H1 (cell line): ENCODE measurements at regions not wholly inside any gene's neighbourhood (a gene's known extent, or its start where the extent isn't known, plus 50 kb on each side); places are given as distances from the start of the nearest gene placed in this dataset.
A peak's percentile ranks its signal among the peaks of the same experiment; 100 is the strongest.

ENCODE experiments used
- CTCF ChIA-PET: fragments of 300-600 bp; sonication (Branson Sonifier 250); formaldehyde crosslinking; loops from one replicate; lab custom pipeline; 2021; ENCODE audit not compliant: partially characterized antibody; lab: Charles Lee
- POLR2A ChIA-PET: fragments of 300-600 bp; sonication (Branson Sonifier 250); formaldehyde crosslinking; loops from one replicate; lab custom pipeline; 2021; ENCODE audit warnings: inconsistent platforms; ENCODE audit not compliant: partially characterized antibody; lab: Charles Lee
- DNase-seq, 2 experiments: peaks; one replicate each; pipeline versions ENCODE4 v3.0.0 to v3.0.0-alpha.2; 2010 to 2022; ENCODE audit warnings: low spot score in 2 of 2, low read depth in 1 of 2, mixed read lengths in 1 of 2
- FAIRE-seq: peaks from 2 replicates; lab custom pipeline; 2011; peaks lifted over from hg19 to GRCh38; lab: Jason Lieb, UNC
- H2AFZ ChIP-seq: 2 replicates; pipeline ENCODE4 v1.8.1; 2012; ENCODE audit warnings: low read length, inconsistent platforms
- H2AK5ac ChIP-seq: 2 replicates; pipeline ENCODE4 v1.6.1; 2013; ENCODE audit warnings: low read depth, low read length
- H2BK120ac ChIP-seq: replicated peaks from 2 replicates; pipeline ENCODE3; 2013; ENCODE audit warnings: low read depth, low read length, inconsistent platforms
- H2BK12ac ChIP-seq: 2 replicates; pipeline ENCODE4 v1.6.1; 2013; ENCODE audit warnings: low read depth, low read length
- H2BK15ac ChIP-seq: 2 replicates; pipeline ENCODE4 v1.6.1; 2013; ENCODE audit warnings: low read length
- H2BK20ac ChIP-seq: 2 replicates; pipeline ENCODE4 v1.6.1; 2013; ENCODE audit warnings: low read length
- H2BK5ac ChIP-seq: 2 replicates; pipeline ENCODE4 v1.6.1; 2013; ENCODE audit warnings: low read depth, low read length
- H3K14ac ChIP-seq: 2 replicates; pipeline ENCODE4 v1.6.1; 2013; ENCODE audit warnings: inconsistent platforms; ENCODE audit not compliant: insufficient read length
- H3K18ac ChIP-seq: 2 replicates; pipeline ENCODE4 v1.6.1; 2013; ENCODE audit warnings: low read length; ENCODE audit errors: extremely low read depth
- H3K23ac ChIP-seq: 2 replicates; pipeline ENCODE4 v1.6.1; 2013; ENCODE audit warnings: inconsistent platforms; ENCODE audit not compliant: insufficient read length
- H3K23me2 ChIP-seq: 2 replicates; pipeline ENCODE4 v1.6.1; 2013; ENCODE audit warnings: low read depth, low read length
- H3K27ac ChIP-seq: 2 replicates; pipeline ENCODE4 v1.6.1; 2011; ENCODE audit warnings: low read depth, low read length, inconsistent platforms
- H3K27me3 ChIP-seq, 4 experiments: replicated peaks in 1 of 4; 1 replicate in 1 of 4; 2 replicates in 3 of 4; pipeline versions ENCODE4 v1.6.1 to v1.8.1; 2011 to 2013; ENCODE audit warnings: low read length in 3 of 4, mild to moderate bottlenecking in 3 of 4, inconsistent platforms in 2 of 4, mixed read lengths in 2 of 4, moderate library complexity in 1 of 4; ENCODE audit not compliant: control insufficient read depth in 3 of 4, insufficient read depth in 3 of 4; ENCODE audit errors: extremely low read depth in 1 of 4
- H3K36me3 ChIP-seq, 4 experiments: 2 replicates each; pipeline versions ENCODE4 v1.6.1 to v1.8.1; 2011 to 2013; ENCODE audit warnings: mild to moderate bottlenecking in 4 of 4, low read length in 3 of 4, moderate library complexity in 2 of 4, control low read depth in 1 of 4, inconsistent platforms in 1 of 4; ENCODE audit not compliant: insufficient read depth in 4 of 4, control insufficient read depth in 2 of 4
- H3K4ac ChIP-seq: replicated peaks from 2 replicates; pipeline ENCODE3; 2013; ENCODE audit warnings: low read length, low read depth, mixed read lengths, inconsistent platforms; ENCODE audit not compliant: insufficient read length
- H3K4me1 ChIP-seq, 4 experiments: replicated peaks in 1 of 4; 1 replicate in 1 of 4; 2 replicates in 3 of 4; pipeline versions ENCODE4 v1.6.1 to v1.8.1; 2011 to 2013; ENCODE audit warnings: low read length in 3 of 4, inconsistent platforms in 2 of 4, mixed read lengths in 1 of 4; ENCODE audit not compliant: insufficient read depth in 4 of 4, control insufficient read depth in 3 of 4
- H3K4me2 ChIP-seq, 2 experiments: 2 replicates each; pipeline versions ENCODE4 v1.6.1 to v1.8.1; 2011 to 2013; ENCODE audit warnings: low read depth in 2 of 2, low read length in 2 of 2, control low read depth in 1 of 2, inconsistent platforms in 1 of 2, mild to moderate bottlenecking in 1 of 2; ENCODE audit not compliant: insufficient read depth in 1 of 2
- H3K4me3 ChIP-seq, 4 experiments: fragments of 200-600, 300-600 bp in 1 of 4; sonication (generic), shearing (Covaris generic), sonication (Bioruptor Twin) in 1 of 4; 2 replicates each; pipeline versions ENCODE4 v1.5.1 to v1.8.1; 2011 to 2016; ENCODE audit warnings: low read length in 4 of 4, low read depth in 3 of 4, control low read depth in 2 of 4, inconsistent platforms in 2 of 4, mild to moderate bottlenecking in 2 of 4, mixed read lengths in 1 of 4, moderate library complexity in 1 of 4; ENCODE audit not compliant: insufficient read depth in 2 of 4; ENCODE audit errors: extremely low read depth in 1 of 4
- H3K56ac ChIP-seq: replicated peaks from 2 replicates; pipeline ENCODE3; 2013; ENCODE audit warnings: low read depth, mild to moderate bottlenecking, mixed read lengths, low read length, inconsistent platforms; ENCODE audit not compliant: insufficient read length
- H3K79me1 ChIP-seq: 2 replicates; pipeline ENCODE4 v1.6.1; 2013; ENCODE audit warnings: low read depth, low read length, control low read depth
- H3K79me2 ChIP-seq, 2 experiments: 2 replicates each; pipeline versions ENCODE4 v1.6.1 to v1.8.1; 2012 to 2013; ENCODE audit warnings: low read length in 2 of 2, mild to moderate bottlenecking in 2 of 2, inconsistent platforms in 1 of 2; ENCODE audit not compliant: insufficient read depth in 2 of 2, control insufficient read depth in 1 of 2
- H3K9ac ChIP-seq, 4 experiments: replicated peaks in 1 of 4; 1 replicate in 1 of 4; 2 replicates in 3 of 4; pipeline versions ENCODE4 v1.6.1 to v1.8.1; 2011 to 2013; ENCODE audit warnings: low read depth in 3 of 4, low read length in 3 of 4, control low read depth in 2 of 4, mild to moderate bottlenecking in 2 of 4, moderate library complexity in 2 of 4, inconsistent platforms in 1 of 4; ENCODE audit errors: extremely low read depth in 1 of 4
- H3K9me3 ChIP-seq, 2 experiments: 2 replicates each; pipeline versions ENCODE4 v1.6.1 to v1.8.1; 2012 to 2013; ENCODE audit warnings: mild to moderate bottlenecking in 2 of 2, moderate library complexity in 2 of 2, control low read depth in 1 of 2, inconsistent platforms in 1 of 2, low read depth in 1 of 2, low read length in 1 of 2, mixed read lengths in 1 of 2; ENCODE audit not compliant: insufficient read depth in 2 of 2
- H4K20me1 ChIP-seq, 2 experiments: replicated peaks in 1 of 2; 2 replicates each; pipeline versions ENCODE3 to v1.8.1; 2011 to 2013; ENCODE audit warnings: inconsistent platforms in 2 of 2, low read length in 2 of 2, mild to moderate bottlenecking in 1 of 2; ENCODE audit not compliant: insufficient read depth in 2 of 2, control insufficient read depth in 1 of 2
- H4K5ac ChIP-seq: 2 replicates; pipeline ENCODE4 v1.6.1; 2013; ENCODE audit warnings: low read length, low read depth, mixed read lengths, inconsistent platforms; ENCODE audit not compliant: insufficient read length
- H4K8ac ChIP-seq: 2 replicates; pipeline ENCODE4 v1.8.0; 2013; ENCODE audit warnings: mild to moderate bottlenecking, moderate library complexity, low read length, inconsistent platforms; ENCODE audit not compliant: insufficient read depth; ENCODE audit errors: extremely low read depth
- H4K91ac ChIP-seq: replicated peaks from 2 replicates; pipeline ENCODE3; 2013; ENCODE audit warnings: low read length, mixed read lengths, inconsistent platforms; ENCODE audit not compliant: insufficient read length
- CTBP2 ChIP-seq: IDR thresholded peaks from 2 replicates; pipeline ENCODE4 v1.7.0; 2011; ENCODE audit warnings: borderline replicate concordance, mild to moderate bottlenecking, moderate library complexity, mixed read lengths, low read length; ENCODE audit not compliant: insufficient read depth, insufficient read length
- MAX ChIP-seq: IDR thresholded peaks from 2 replicates; pipeline ENCODE4 v1.6.1; 2012; ENCODE audit warnings: inconsistent platforms
- RNF2 ChIP-seq: fragments of 200-900, 300-1000 bp; sonication (generic); IDR thresholded peaks from 2 replicates; pipeline ENCODE4 v1.7.1; 2016; ENCODE audit warnings: borderline replicate concordance, low read depth, mild to moderate bottlenecking, antibody characterized with exemption, low read length; ENCODE audit not compliant: poor library complexity, severe bottlenecking; ENCODE audit errors: missing control alignments
- SIN3A ChIP-seq, 2 experiments: IDR thresholded peaks in 1 of 2; conservative IDR thresholded peaks in 1 of 2; 2 replicates each; pipeline ENCODE4 v1.6.1; 2011 to 2012; ENCODE audit warnings: low read length in 2 of 2, improper control_type of control experiment in 1 of 2, low read depth in 1 of 2, mild to moderate bottlenecking in 1 of 2
- TBP ChIP-seq: IDR thresholded peaks from 2 replicates; pipeline ENCODE4 v1.6.1; 2011; ENCODE audit warnings: low read depth, low read length, improper control_type of control experiment
- TEAD4 ChIP-seq: IDR thresholded peaks from 2 replicates; pipeline ENCODE4 v1.6.1; 2012; ENCODE audit warnings: low read depth, low read length, inconsistent platforms, mixed read lengths
- WGBS, 2 experiments: shearing (Covaris generic) in 1 of 2; methylation state at CpG; one replicate each; pipeline versions ENCODE4 v1.1.6 to v1.1.7; 2013 to 2015; ENCODE audit warnings: low lambda C conversion rate in 2 of 2, mixed read lengths in 2 of 2, inconsistent platforms in 1 of 2, low coverage in 1 of 2, missing lambda C conversion rate in 1 of 2; ENCODE audit not compliant: insufficient replicate concordance in 2 of 2, insufficient coverage in 1 of 2, insufficient read length in 1 of 2; ENCODE audit errors: extremely low coverage in 1 of 2, missing lambda C conversion rate in 1 of 2; 5-methylcytosine and 5-hydroxymethylcytosine counted together
- TF ChIP-seq, protein P1 (sequence below): IDR thresholded peaks from 2 replicates; pipeline ENCODE4 v1.6.1; 2011; ENCODE audit warnings: low read length, improper control_type of control experiment

GRCh38 chr4:18881556-18881955 is 860.0 kb upstream of the LCORL start:
- no peak overlapping the region for H2BK5ac ChIP-seq
- no peaks in the 10 kb centered on the region for H3K79me2 ChIP-seq
- H3K23ac ChIP-seq = no peak overlapping the region
- DNase-seq (no peak), FAIRE-seq (no peak)
- no peak overlapping the region for H2BK120ac ChIP-seq
- 93% methylated on average over 1 of the region's 1 CpG; no CpG with 5 or more reads in 1 of the 2 experiments for WGBS, 2 experiments
- ChIA-PET CTCF (no interaction called here), POLR2A (no interaction called here)
- no peak for TF ChIP-seq MAX
- no peak for TF ChIP-seq TBP
- no peak for TF ChIP-seq SIN3A (conservative IDR thresholded peaks at IDR 0.05 in 1 of 2, IDR thresholded peaks at IDR 0.05 in 1 of 2; ENCODE audit: low read depth in 1 of 2, low read length in 2 of 2)
- no peak for TF ChIP-seq CTBP2
- TF ChIP-seq, protein P1, sequence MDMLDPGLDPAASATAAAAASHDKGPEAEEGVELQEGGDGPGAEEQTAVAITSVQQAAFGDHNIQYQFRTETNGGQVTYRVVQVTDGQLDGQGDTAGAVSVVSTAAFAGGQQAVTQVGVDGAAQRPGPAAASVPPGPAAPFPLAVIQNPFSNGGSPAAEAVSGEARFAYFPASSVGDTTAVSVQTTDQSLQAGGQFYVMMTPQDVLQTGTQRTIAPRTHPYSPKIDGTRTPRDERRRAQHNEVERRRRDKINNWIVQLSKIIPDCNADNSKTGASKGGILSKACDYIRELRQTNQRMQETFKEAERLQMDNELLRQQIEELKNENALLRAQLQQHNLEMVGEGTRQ = no peak
- no peak for TF ChIP-seq RNF2
- no peak for TF ChIP-seq TEAD4
- H3K23me2 ChIP-seq = no peaks in the 10 kb centered on the region
- H3K4ac ChIP-seq = no peak overlapping the region
- H3K36me3 ChIP-seq = no peaks in the 10 kb centered on the region
- H3K9me3 ChIP-seq = no peaks in the 10 kb centered on the region
- no peak overlapping the region for H3K4me3 ChIP-seq
- H3K9ac ChIP-seq = no peak overlapping the region
- no peak overlapping the region for H4K8ac ChIP-seq
- no peak overlapping the region for H2AK5ac ChIP-seq
- no peak overlapping the region for H3K14ac ChIP-seq
- no peak overlapping the region for H3K56ac ChIP-seq
- H3K79me1 ChIP-seq = no peaks in the 10 kb centered on the region
- H2BK12ac ChIP-seq = no peak overlapping the region
- no peak overlapping the region for H2BK20ac ChIP-seq
- peaks cover 0 to 3% (median 0%) of the 10 kb centered on the region in 4 experiments; a peak in 1 of 7 replicates for H3K4me1 ChIP-seq
- no peaks in the 10 kb centered on the region for H4K20me1 ChIP-seq
- H3K27ac ChIP-seq = no peak overlapping the region
- H3K4me2 ChIP-seq = no peak overlapping the region
- H2BK15ac ChIP-seq = no peak overlapping the region
- H3K27me3 ChIP-seq = no peaks in the 10 kb centered on the region
- H2AFZ ChIP-seq = peak overlapping the region; percentile 41; the same call in 1 of the 2 replicates
- no peak overlapping the region for H4K5ac ChIP-seq
- H4K91ac ChIP-seq = no peak overlapping the region
- H3K18ac ChIP-seq = no peak overlapping the region
